Neuronal stem cell (in vitro differentiated cells): ENCODE measurements at regions not wholly inside any gene's neighbourhood (a gene's known extent, or its start where the extent isn't known, plus 50 kb on each side); places are given as distances from the start of the nearest gene placed in this dataset.

ENCODE experiments used
- DNase-seq: peaks from one replicate; pipeline ENCODE4 v3.0.0-alpha.2; 2013; ENCODE audit warnings: low spot score
- H2AFZ ChIP-seq: one replicate; pipeline ENCODE4 v1.6.1; 2013; ENCODE audit warnings: mild to moderate bottlenecking, low read length, inconsistent platforms
- H2AK5ac ChIP-seq: 2 replicates; pipeline ENCODE4 v1.6.1; 2013; ENCODE audit warnings: low read depth, mild to moderate bottlenecking, inconsistent platforms, low read length, moderate library complexity, mixed read lengths
- H2BK120ac ChIP-seq: 2 replicates; pipeline ENCODE4 v1.6.1; 2013; ENCODE audit warnings: low read depth, mild to moderate bottlenecking, inconsistent platforms, low read length, moderate library complexity, mixed read lengths
- H2BK12ac ChIP-seq: one replicate; pipeline ENCODE4 v1.6.1; 2013; ENCODE audit warnings: low read length, inconsistent platforms
- H2BK15ac ChIP-seq: 2 replicates; pipeline ENCODE4 v1.6.1; 2013; ENCODE audit warnings: mild to moderate bottlenecking, low read length, inconsistent platforms, mixed read lengths
- H2BK5ac ChIP-seq: one replicate; pipeline ENCODE4 v1.6.1; 2013; ENCODE audit warnings: inconsistent platforms, mild to moderate bottlenecking, low read length, moderate library complexity
- H3K14ac ChIP-seq: one replicate; pipeline ENCODE4 v1.6.1; 2013; ENCODE audit warnings: low read length, inconsistent platforms
- H3K18ac ChIP-seq: 2 replicates; pipeline ENCODE4 v1.6.1; 2013; ENCODE audit warnings: low read length, inconsistent platforms
- H3K23ac ChIP-seq: 2 replicates; pipeline ENCODE4 v1.6.1; 2013; ENCODE audit warnings: low read depth, mild to moderate bottlenecking, mixed read lengths, low read length, inconsistent platforms; ENCODE audit not compliant: poor library complexity
- H3K27ac ChIP-seq: replicated peaks from 3 replicates; pipeline ENCODE4 v1.5.1; 2013; ENCODE audit warnings: low read length, inconsistent platforms
- H3K27me3 ChIP-seq, 3 experiments: 2 replicates each; pipeline ENCODE4 v1.6.1; 2013; ENCODE audit warnings: low read length in 3 of 3, mild to moderate bottlenecking in 2 of 3, inconsistent platforms in 1 of 3, low read depth in 1 of 3, mixed read lengths in 1 of 3, moderate library complexity in 1 of 3; ENCODE audit not compliant: control insufficient read depth in 3 of 3, insufficient read depth in 3 of 3
- H3K36me3 ChIP-seq, 2 donors: replicated peaks in 1 of 2; 2 replicates each; pipeline ENCODE4 v1.6.1; 2013; ENCODE audit warnings: low read length in 2 of 2; ENCODE audit not compliant: control insufficient read depth in 2 of 2, insufficient read depth in 2 of 2
- H3K4ac ChIP-seq: 2 replicates; pipeline ENCODE4 v1.6.1; 2013; ENCODE audit warnings: inconsistent platforms, mild to moderate bottlenecking, low read length, moderate library complexity
- H3K4me1 ChIP-seq, 2 donors: 1 replicate in 1 of 2; 2 replicates in 1 of 2; pipeline ENCODE4 v1.6.1; 2013; ENCODE audit warnings: low read length in 2 of 2, low read depth in 1 of 2; ENCODE audit not compliant: control insufficient read depth in 2 of 2, insufficient read depth in 1 of 2
- H3K4me2 ChIP-seq: one replicate; pipeline ENCODE4 v1.6.1; 2013; ENCODE audit warnings: mild to moderate bottlenecking, low read length, inconsistent platforms; ENCODE audit not compliant: insufficient read depth, poor library complexity, severe bottlenecking
- H3K4me3 ChIP-seq, 2 donors: 2 replicates each; pipeline ENCODE4 v1.5.1; 2013; ENCODE audit warnings: low read length in 2 of 2, mild to moderate bottlenecking in 2 of 2, inconsistent platforms in 1 of 2, moderate library complexity in 1 of 2
- H3K79me1 ChIP-seq: one replicate; pipeline ENCODE4 v1.6.1; 2013; ENCODE audit warnings: low read depth, mild to moderate bottlenecking, inconsistent platforms, low read length, moderate library complexity
- H3K9ac ChIP-seq: one replicate; pipeline ENCODE4 v1.6.1; 2013; ENCODE audit warnings: mild to moderate bottlenecking, low read depth, low read length, inconsistent platforms; ENCODE audit not compliant: poor library complexity
- H3K9me3 ChIP-seq, 2 donors: replicated peaks in 1 of 2; 2 replicates each; pipeline versions ENCODE3 to v1.6.1; 2013; ENCODE audit warnings: low read length in 2 of 2, mild to moderate bottlenecking in 2 of 2, inconsistent platforms in 1 of 2, low read depth in 1 of 2, mixed read lengths in 1 of 2, moderate library complexity in 1 of 2; ENCODE audit not compliant: control insufficient read depth in 2 of 2, insufficient read depth in 1 of 2
- H4K8ac ChIP-seq: one replicate; pipeline ENCODE4 v1.6.1; 2013; ENCODE audit warnings: low read depth, mild to moderate bottlenecking, inconsistent platforms, low read length, moderate library complexity
- H4K91ac ChIP-seq: one replicate; pipeline ENCODE4 v1.6.1; 2013; ENCODE audit warnings: low read length, low read depth, mild to moderate bottlenecking, inconsistent platforms; ENCODE audit not compliant: poor library complexity
- WGBS, 2 donors: extraction: QIAGEN DNeasy Blood & Tissue Kit; methylation state at CpG; one replicate each; pipeline ENCODE4 v1.1.7; 2013; ENCODE audit warnings: missing lambda C conversion rate in 2 of 2, mixed read lengths in 1 of 2; ENCODE audit not compliant: insufficient read length in 2 of 2, insufficient replicate concordance in 1 of 2; ENCODE audit errors: extremely low coverage in 2 of 2; 5-methylcytosine and 5-hydroxymethylcytosine counted together

- no peak overlapping the region for H4K91ac ChIP-seq
- no peak overlapping the region for H4K8ac ChIP-seq
- peak overlapping the region; percentile 23 for H3K27ac ChIP-seq
- H2BK15ac ChIP-seq: no peak overlapping the region
- no CpG with 5 or more reads among the region's 20 CpGs for WGBS, 2 donors
- DNase-seq: no peak
- H3K79me1 ChIP-seq: no peaks in the 10 kb centered on the region
- H3K18ac ChIP-seq: no peak overlapping the region
- H3K9ac ChIP-seq: no peak overlapping the region
- H3K14ac ChIP-seq: no peak overlapping the region
- H2BK120ac ChIP-seq: no peak overlapping the region
- no peak overlapping the region for H3K4ac ChIP-seq
- H2AFZ ChIP-seq: peak overlapping the region; percentile 48
- H2BK5ac ChIP-seq: no peak overlapping the region
- no peak overlapping the region for H3K23ac ChIP-seq
- peaks cover 0 to 9% (median 0%) of the 10 kb centered on the region in 3 experiments for H3K27me3 ChIP-seq
- no peak overlapping the region for H3K4me3 ChIP-seq
- no peaks in the 10 kb centered on the region for H3K36me3 ChIP-seq
- no peak overlapping the region for H3K4me2 ChIP-seq
- no peak overlapping the region for H2BK12ac ChIP-seq
- no peak overlapping the region for H2AK5ac ChIP-seq
- no peaks in the 10 kb centered on the region for H3K9me3 ChIP-seq
- peaks cover 0 to 9% of the 10 kb centered on the region in 2 donors for H3K4me1 ChIP-seq
Measured at GRCh38 chr11:121696177-121696871, 243.6 kb upstream of the SORL1-AS1 start.

GRCh38 chr11:121692236-121692635 lies 239.5 kb upstream of the SORL1-AS1 start:
- Histone ChIP-seq H3K4me1 (peaks cover 0 to 19% of the 10 kb centered on the region in 2 donors), H4K91ac (no peak overlapping the region), H4K8ac (no peak overlapping the region), H2BK15ac (no peak overlapping the region), H3K79me1 (no peaks in the 10 kb centered on the region), H3K27me3 (no peaks in the 10 kb centered on the region), H3K4me2 (no peak overlapping the region), H3K23ac (no peak overlapping the region), H3K4ac (no peak overlapping the region), H3K9ac (no peak overlapping the region), H3K18ac (no peak overlapping the region), H2BK5ac (no peak overlapping the region), H3K9me3 (no peaks in the 10 kb centered on the region), H2BK12ac (no peak overlapping the region), H3K36me3 (no peaks in the 10 kb centered on the region), H3K27ac (no peak overlapping the region), H3K14ac (no peak overlapping the region), H2AFZ (no peak overlapping the region), H2AK5ac (no peak overlapping the region), H3K4me3 (no peak overlapping the region), H2BK120ac (no peak overlapping the region)
- no peak for DNase-seq
- no CpG with 5 or more reads among the region's 1 CpG for WGBS, 2 donors

GRCh38 chr11:121688860-121689614 lies 236.3 kb upstream of the SORL1-AS1 start:
- H2AK5ac ChIP-seq: no peak overlapping the region
- H3K18ac ChIP-seq: no peak overlapping the region
- H4K91ac ChIP-seq: no peak overlapping the region
- no peak overlapping the region for H4K8ac ChIP-seq
- no peak overlapping the region for H2AFZ ChIP-seq
- no peaks in the 10 kb centered on the region for H3K27me3 ChIP-seq
- H2BK12ac ChIP-seq: no peak overlapping the region
- DNase-seq: no peak
- H3K9me3 ChIP-seq: no peaks in the 10 kb centered on the region
- no peak overlapping the region for H3K4me2 ChIP-seq
- H3K9ac ChIP-seq: no peak overlapping the region
- H3K36me3 ChIP-seq: no peaks in the 10 kb centered on the region
- no CpG with 5 or more reads among the region's 8 CpGs for WGBS, 2 donors
- H3K27ac ChIP-seq: peak overlapping the region; percentile 21
- no peak overlapping the region for H2BK15ac ChIP-seq
- no peak overlapping the region for H3K4me3 ChIP-seq
- no peak overlapping the region for H2BK120ac ChIP-seq
- H3K79me1 ChIP-seq: no peaks in the 10 kb centered on the region
- no peak overlapping the region for H3K14ac ChIP-seq
- H3K4ac ChIP-seq: no peak overlapping the region
- peaks cover 0 to 14% of the 10 kb centered on the region in 2 donors for H3K4me1 ChIP-seq
- H2BK5ac ChIP-seq: no peak overlapping the region
- H3K23ac ChIP-seq: no peak overlapping the region

GRCh38 chr11:121688055-121688491 lies 235.3 kb upstream of the SORL1-AS1 start:
- Histone ChIP-seq H3K18ac (no peak overlapping the region), H2AFZ (peak overlapping the region; percentile 40), H3K9me3 (no peaks in the 10 kb centered on the region), H3K9ac (no peak overlapping the region), H3K36me3 (no peaks in the 10 kb centered on the region), H2BK12ac (no peak overlapping the region), H3K4ac (no peak overlapping the region), H2AK5ac (no peak overlapping the region), H3K23ac (no peak overlapping the region), H2BK15ac (no peak overlapping the region), H3K79me1 (no peaks in the 10 kb centered on the region), H4K91ac (no peak overlapping the region), H2BK120ac (no peak overlapping the region), H3K27ac (no peak overlapping the region), H3K27me3 (no peaks in the 10 kb centered on the region), H2BK5ac (no peak overlapping the region), H3K4me1 (peaks cover 0 to 14% of the 10 kb centered on the region in 2 donors), H3K4me2 (no peak overlapping the region), H3K4me3 (no peak overlapping the region), H4K8ac (no peak overlapping the region), H3K14ac (no peak overlapping the region)
- no peak for DNase-seq
- no CpG with 5 or more reads among the region's 5 CpGs for WGBS, 2 donors
